KMS-11 (cell line): ENCODE measurements at regions not wholly inside any gene's neighbourhood (a gene's known extent, or its start where the extent isn't known, plus 50 kb on each side); places are given as distances from the start of the nearest gene placed in this dataset.

Experiments
- H2AFZ ChIP-seq: fragments of 200-600 bp; sonication (generic); 2 replicates; pipeline ENCODE4 v1.6.1; 2016; ENCODE audit warnings: antibody characterized with exemption, mixed run types, low read depth
- H3K27ac ChIP-seq: fragments of 200-600 bp; sonication (generic); 2 replicates; pipeline ENCODE4 v1.6.1; 2016; ENCODE audit warnings: mild to moderate bottlenecking, mixed run types
- H3K27me3 ChIP-seq: fragments of 200-600 bp; sonication (generic); 2 replicates; pipeline ENCODE4 v1.6.1; 2017; ENCODE audit warnings: mild to moderate bottlenecking, low read depth, mixed run types, moderate library complexity; ENCODE audit not compliant: insufficient read depth
- H3K36me3 ChIP-seq: fragments of 200-600 bp; sonication (generic); 2 replicates; pipeline ENCODE4 v1.6.1; 2017; ENCODE audit warnings: mild to moderate bottlenecking, mixed run types; ENCODE audit not compliant: insufficient read depth
- H3K4me1 ChIP-seq: fragments of 200-600 bp; sonication (generic); 2 replicates; pipeline ENCODE4 v1.6.1; 2016; ENCODE audit warnings: mild to moderate bottlenecking, low read depth, mixed run types; ENCODE audit not compliant: poor library complexity, severe bottlenecking
- H3K4me2 ChIP-seq: fragments of 200-600 bp; sonication (generic); 2 replicates; pipeline ENCODE4 v1.7.0; 2016; ENCODE audit warnings: mild to moderate bottlenecking, mixed run types
- H3K4me3 ChIP-seq: fragments of 200-600 bp; sonication (generic); IDR thresholded peaks from 2 replicates; pipeline ENCODE4 v1.6.1; 2017; ENCODE audit warnings: low read depth, low read length, mixed read lengths; ENCODE audit not compliant: insufficient read depth
- H3K79me2 ChIP-seq: fragments of 200-600 bp; sonication (generic); 2 replicates; pipeline ENCODE4 v1.6.1; 2016; ENCODE audit warnings: low read depth, mixed run types; ENCODE audit not compliant: insufficient read depth
- H3K9ac ChIP-seq: fragments of 200-600 bp; sonication (generic); 2 replicates; pipeline ENCODE4 v1.6.1; 2016; ENCODE audit warnings: mild to moderate bottlenecking, mixed run types
- H4K20me1 ChIP-seq: fragments of 200-600 bp; sonication (generic); 2 replicates; pipeline ENCODE4 v1.6.1; 2016; ENCODE audit warnings: mild to moderate bottlenecking, mixed run types; ENCODE audit not compliant: insufficient read depth
- CTCF ChIP-seq: fragments of 200-600 bp; sonication (generic); conservative IDR thresholded peaks from 2 replicates; pipeline ENCODE4 v1.6.1; 2017; ENCODE audit warnings: low read depth, mild to moderate bottlenecking, antibody characterized with exemption, low read length, moderate library complexity, mixed read lengths

DNA sequence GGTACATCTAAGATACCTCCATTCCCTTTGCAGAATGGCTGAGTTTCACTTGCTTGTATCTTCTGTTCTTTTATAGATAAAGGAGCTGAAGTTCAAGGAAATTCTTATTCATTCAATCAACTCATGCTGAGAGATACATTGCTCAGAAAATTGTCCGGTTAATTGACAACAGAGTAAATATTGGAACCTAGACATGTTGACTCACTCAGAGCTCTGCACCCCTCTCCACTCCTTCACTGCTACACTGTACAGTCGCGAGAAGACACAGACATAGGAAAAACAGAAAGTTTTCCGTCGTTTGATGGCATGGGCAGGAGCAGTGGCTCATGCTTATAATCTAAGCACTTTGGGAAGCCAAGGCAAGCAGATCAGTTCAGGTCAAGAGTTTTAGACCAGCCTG lies 690.5 kb upstream of the SOX9 start:
- H3K4me2 ChIP-seq: no peak overlapping the region
- H3K27ac ChIP-seq: no peak overlapping the region
- no peaks in the 10 kb centered on the region for H4K20me1 ChIP-seq
- peaks cover 25% of the 10 kb centered on the region for H3K4me1 ChIP-seq
- no peaks in the 10 kb centered on the region for H3K36me3 ChIP-seq
- H3K4me3 ChIP-seq: no peak overlapping the region
- no peak for TF ChIP-seq CTCF
- no peak overlapping the region for H3K9ac ChIP-seq
- H2AFZ ChIP-seq: no peak overlapping the region
- no peaks in the 10 kb centered on the region for H3K27me3 ChIP-seq
- H3K79me2 ChIP-seq: no peaks in the 10 kb centered on the region

- H3K4me3 ChIP-seq: no peak overlapping the region
- H2AFZ ChIP-seq: no peak overlapping the region
These were observed 689.7 kb upstream of the SOX9 start for GRCh38 chr17:71431146-71431545.

DNA sequence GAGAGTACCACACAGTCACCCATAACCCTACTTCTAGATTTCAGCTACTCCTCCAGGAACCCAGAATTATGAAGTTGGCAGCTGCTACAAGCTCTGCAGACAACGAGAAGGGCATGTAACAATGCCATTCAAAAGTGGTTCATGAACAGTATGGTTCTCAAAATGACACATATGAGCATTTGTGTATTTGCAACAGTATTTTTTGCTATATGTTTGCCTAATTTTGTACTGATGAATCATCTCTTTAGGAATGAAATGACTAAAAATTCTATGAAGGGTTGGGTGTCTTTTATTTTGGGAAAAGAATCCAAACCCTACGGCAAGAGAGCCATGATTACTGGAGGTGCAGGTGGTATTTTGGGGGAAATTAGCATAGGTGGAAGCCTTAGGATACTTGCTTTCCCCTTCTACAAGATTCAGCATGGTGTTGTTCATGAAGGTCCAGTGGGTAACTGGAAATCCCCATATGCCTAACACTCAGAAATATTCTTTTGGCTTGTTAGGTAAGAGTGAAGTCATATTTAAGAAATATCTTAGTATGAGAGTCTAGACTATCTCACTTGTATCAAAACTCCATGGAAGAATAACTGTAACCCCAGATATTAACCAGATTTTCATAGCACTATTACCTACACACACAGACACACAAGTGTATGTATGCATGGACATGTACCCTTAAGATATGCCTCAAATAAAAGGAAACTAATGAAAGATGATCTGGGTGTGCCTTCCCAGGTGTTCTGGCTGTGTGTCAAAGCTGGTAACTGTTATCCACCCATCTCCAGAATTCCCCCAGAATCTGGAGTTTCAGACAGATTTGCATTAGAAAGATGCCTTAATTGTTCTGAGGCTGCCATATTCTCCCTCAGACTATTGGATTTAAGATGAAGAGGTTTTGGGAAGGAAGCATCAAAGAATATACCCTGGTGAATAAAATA lies 688.2 kb upstream of the SOX9 start:
- H2AFZ ChIP-seq: no peak overlapping the region
- no peaks in the 10 kb centered on the region for H4K20me1 ChIP-seq
- H3K4me2 ChIP-seq: peak overlapping the region; percentile 8; the same call in 1 of the 2 replicates
- no peaks in the 10 kb centered on the region for H3K79me2 ChIP-seq
- H3K4me1 ChIP-seq: peaks cover 17% of the 10 kb centered on the region
- H3K27me3 ChIP-seq: no peaks in the 10 kb centered on the region
- TF ChIP-seq CTCF: no peak
- H3K9ac ChIP-seq: no peak overlapping the region
- H3K27ac ChIP-seq: no peak overlapping the region
- no peak overlapping the region for H3K4me3 ChIP-seq
- H3K36me3 ChIP-seq: no peaks in the 10 kb centered on the region

More at GRCh38 chr17:71431146-71431545, 689.7 kb upstream of the SOX9 start:
- no peak overlapping the region for H3K9ac ChIP-seq
- no peaks in the 10 kb centered on the region for H3K79me2 ChIP-seq
- no peak for TF ChIP-seq CTCF
- no peaks in the 10 kb centered on the region for H4K20me1 ChIP-seq
- no peak overlapping the region for H3K27ac ChIP-seq
- H3K27me3 ChIP-seq: no peaks in the 10 kb centered on the region
- H3K4me2 ChIP-seq: no peak overlapping the region
- H3K36me3 ChIP-seq: no peaks in the 10 kb centered on the region
- peaks cover 17% of the 10 kb centered on the region for H3K4me1 ChIP-seq

DNA sequence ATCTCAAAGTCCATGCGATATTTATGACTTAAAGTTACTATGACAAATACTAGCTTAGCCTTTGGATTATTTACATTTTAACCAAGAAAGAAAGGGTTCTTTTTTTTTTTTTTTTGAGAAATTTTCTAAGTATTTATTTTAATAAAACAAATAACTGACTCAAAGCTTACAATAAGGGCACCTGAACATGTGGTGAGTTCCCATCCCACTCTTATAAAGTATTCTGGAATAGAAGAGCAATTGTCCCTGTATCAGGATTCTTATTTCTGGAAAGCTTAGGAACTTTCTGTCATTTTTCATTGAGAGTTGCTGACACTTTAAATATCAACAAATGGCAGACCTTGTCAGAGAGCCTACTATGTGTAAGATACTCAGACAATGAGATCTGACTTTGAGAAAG lies 686.1 kb upstream of the SOX9 start:
- H2AFZ ChIP-seq: no peak overlapping the region
- no peak overlapping the region for H3K4me3 ChIP-seq
- H3K4me1 ChIP-seq: peaks cover 17% of the 10 kb centered on the region
- TF ChIP-seq CTCF: no peak
- H3K27ac ChIP-seq: no peak overlapping the region
- no peak overlapping the region for H3K9ac ChIP-seq
- no peaks in the 10 kb centered on the region for H3K79me2 ChIP-seq
- no peaks in the 10 kb centered on the region for H4K20me1 ChIP-seq
- H3K27me3 ChIP-seq: no peaks in the 10 kb centered on the region
- H3K36me3 ChIP-seq: no peaks in the 10 kb centered on the region
- H3K4me2 ChIP-seq: no peak overlapping the region
